HG03571 (cell line): ENCODE measurements at regions not wholly inside any gene's neighbourhood (a gene's known extent, or its start where the extent isn't known, plus 50 kb on each side); places are given as distances from the start of the nearest gene placed in this dataset.
"Not testable (repeated sequence)": the region's sequence is repeated elsewhere in the genome, so short reads cannot be mapped to it uniquely, and the experiment has no call there.

ENCODE experiments used
- ATAC-seq: cut with Tn5 transposase; IDR thresholded peaks from one replicate; pipeline ENCODE4 v1.9.1; 2021; ENCODE audit not compliant: unreplicated experiment

GRCh38 chr9:71632776-71633175 lies 135.5 kb downstream of the CEMIP2 start:
- ATAC-seq, result no peak

GRCh38 chr9:71630377-71630995 lies 137.8 kb downstream of the CEMIP2 start:
- no peak for ATAC-seq

- ATAC-seq, result no peak
Measured at GRCh38 chr9:71629578-71630215, 138.6 kb downstream of the CEMIP2 start.

- no peak for ATAC-seq
Measured at GRCh38 chr9:71628247-71628646, 140.1 kb downstream of the CEMIP2 start.

GRCh38 chr9:71627537-71627936 lies 140.8 kb downstream of the CEMIP2 start:
- ATAC-seq, result no peak

GRCh38 chr9:71626395-71626794 lies 141.9 kb downstream of the CEMIP2 start:
- ATAC-seq, result no peak

GRCh38 chr9:71624728-71625127 lies 143.6 kb downstream of the CEMIP2 start:
- ATAC-seq, result no peak

- no peak for ATAC-seq
Measured at GRCh38 chr9:71620746-71621145, 147.6 kb downstream of the CEMIP2 start.

GRCh38 chr9:71620331-71620730 lies 148.0 kb downstream of the CEMIP2 start:
- no peak for ATAC-seq

GRCh38 chr9:71619926-71620325 lies 148.4 kb downstream of the CEMIP2 start:
- no peak for ATAC-seq

GRCh38 chr9:71614409-71615010 lies 153.8 kb downstream of the CEMIP2 start:
- no peak for ATAC-seq

- no peak for ATAC-seq
Measured at GRCh38 chr9:71612889-71613288, 155.4 kb downstream of the CEMIP2 start.

- no peak for ATAC-seq
Measured at GRCh38 chr9:71609448-71609830, 158.9 kb downstream of the CEMIP2 start.

- ATAC-seq, result no peak
Measured at GRCh38 chr9:71608825-71609447, 159.4 kb downstream of the CEMIP2 start.

- ATAC-seq, result no peak
Measured at GRCh38 chr9:71608021-71608420, 160.3 kb downstream of the CEMIP2 start.

- ATAC-seq, result no peak
Measured at GRCh38 chr9:71607461-71607881, 160.8 kb downstream of the CEMIP2 start.

GRCh38 chr9:71604197-71605063 lies 163.9 kb downstream of the CEMIP2 start:
- peak; percentile 92 for ATAC-seq

GRCh38 chr9:71602652-71603051 lies 165.7 kb downstream of the CEMIP2 start:
- ATAC-seq, result no peak

- not testable (repeated sequence) for ATAC-seq
Measured at GRCh38 chr9:71595762-71596161, 172.6 kb downstream of the CEMIP2 start.

- no peak for ATAC-seq
Measured at GRCh38 chr9:71594541-71594940, 173.8 kb downstream of the CEMIP2 start.

GRCh38 chr9:71592400-71592799 lies 175.9 kb downstream of the CEMIP2 start:
- no peak for ATAC-seq
